IPS-NIHi7 (cell line): ENCODE measurements at regions not wholly inside any gene's neighbourhood (a gene's known extent, or its start where the extent isn't known, plus 50 kb on each side); places are given as distances from the start of the nearest gene placed in this dataset.

Source experiments
- DNase-seq: peaks from one replicate; pipeline ENCODE4 v3.0.0; 2012; ENCODE audit warnings: mixed read lengths; ENCODE audit errors: extremely low spot score

GRCh38 chr12:14275886-14276285, 89.6 kb upstream of the ATF7IP start:
- DNase-seq = no peak

GRCh38 chr12:14278294-14278953, 87.1 kb upstream of the ATF7IP start:
- DNase-seq = no peak

- DNase-seq = no peak
Measured at GRCh38 chr12:14279845-14280244, 85.6 kb upstream of the ATF7IP start.

GRCh38 chr12:14280921-14281320, 84.6 kb upstream of the ATF7IP start:
- no peak for DNase-seq

- DNase-seq = no peak
Measured at GRCh38 chr12:14281539-14281938, 83.9 kb upstream of the ATF7IP start.

DNA sequence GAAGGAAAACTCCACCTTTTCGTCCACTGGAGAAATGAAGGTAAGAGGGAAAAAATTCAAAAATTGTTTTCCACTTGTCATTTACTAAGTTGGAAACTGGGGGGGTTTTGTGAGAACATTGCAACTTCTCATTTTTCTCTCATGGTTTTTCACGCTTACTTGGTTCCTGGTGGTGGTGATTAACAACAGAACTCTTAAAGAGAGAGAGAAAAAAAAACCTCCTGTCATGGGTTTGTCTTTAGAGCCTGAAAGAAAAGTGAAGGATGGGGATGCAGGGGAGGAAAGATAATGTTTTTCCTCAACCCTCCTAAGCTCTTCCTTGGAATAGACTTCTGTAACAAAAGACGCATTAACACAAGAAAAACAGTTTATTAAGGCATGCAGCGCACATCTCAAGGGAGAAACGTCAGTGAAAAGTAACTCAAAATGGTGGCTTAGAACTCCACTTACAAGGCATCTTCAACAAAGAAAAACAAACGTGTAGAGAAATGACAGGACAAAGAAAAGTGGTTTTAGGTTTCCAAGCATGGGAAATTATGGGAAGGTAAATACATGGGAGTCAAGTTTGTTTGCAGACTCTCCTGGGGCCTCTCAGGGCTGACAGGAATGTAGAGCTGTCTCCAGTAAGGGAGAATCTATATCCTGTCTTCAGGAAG, 81.9 kb upstream of the ATF7IP start:
- DNase-seq = peak; percentile 34

DNA sequence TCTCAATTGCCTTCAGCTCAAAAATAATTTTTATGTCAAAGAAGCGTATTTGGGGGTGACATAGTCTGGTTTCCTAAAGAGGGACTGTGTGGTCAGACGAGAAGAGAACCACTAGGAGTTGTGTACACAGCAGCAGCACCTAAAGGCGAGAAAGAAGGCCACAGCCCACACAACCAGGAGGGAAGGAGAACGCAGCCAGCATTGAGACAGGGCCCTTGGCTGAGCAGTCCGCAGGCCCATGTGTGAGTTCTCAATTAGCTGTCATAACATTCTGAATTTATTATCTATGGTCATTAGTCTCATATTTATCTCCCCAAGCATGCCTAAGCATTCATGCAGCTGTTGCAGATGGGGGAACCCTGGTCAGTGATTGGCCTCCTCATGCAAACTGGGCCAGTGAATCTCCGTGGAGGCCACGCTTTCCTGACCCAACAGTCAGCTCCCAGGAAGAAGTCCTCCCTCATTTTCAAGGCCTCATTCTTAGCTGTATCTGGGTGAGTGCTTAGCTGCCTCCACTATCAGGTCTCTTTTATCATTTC, 81.2 kb upstream of the ATF7IP start:
- peak; percentile 34 for DNase-seq

GRCh38 chr12:14289601-14290000, 75.9 kb upstream of the ATF7IP start:
- no peak for DNase-seq

DNA sequence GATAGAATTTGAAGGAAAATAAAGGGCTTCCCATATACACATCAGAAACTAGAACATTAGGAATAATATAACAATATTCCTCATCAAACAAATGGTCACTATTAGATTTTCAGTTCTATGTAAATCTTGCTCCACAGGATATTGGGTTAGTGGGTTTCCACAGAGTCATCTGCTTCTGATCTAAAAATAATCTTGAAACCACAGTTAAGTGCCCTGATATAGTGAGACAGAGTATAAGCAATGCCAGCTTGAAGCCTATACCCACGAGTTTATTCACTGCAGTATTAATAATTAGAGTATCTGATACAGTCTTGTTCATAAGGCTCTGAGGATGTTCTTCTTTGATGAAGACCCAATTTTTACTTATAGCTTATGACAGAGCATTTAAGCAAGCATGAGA, 74.5 kb upstream of the ATF7IP start:
- no peak for DNase-seq

GRCh38 chr12:14303661-14304155, 61.8 kb upstream of the ATF7IP start:
- no peak for DNase-seq

DNA sequence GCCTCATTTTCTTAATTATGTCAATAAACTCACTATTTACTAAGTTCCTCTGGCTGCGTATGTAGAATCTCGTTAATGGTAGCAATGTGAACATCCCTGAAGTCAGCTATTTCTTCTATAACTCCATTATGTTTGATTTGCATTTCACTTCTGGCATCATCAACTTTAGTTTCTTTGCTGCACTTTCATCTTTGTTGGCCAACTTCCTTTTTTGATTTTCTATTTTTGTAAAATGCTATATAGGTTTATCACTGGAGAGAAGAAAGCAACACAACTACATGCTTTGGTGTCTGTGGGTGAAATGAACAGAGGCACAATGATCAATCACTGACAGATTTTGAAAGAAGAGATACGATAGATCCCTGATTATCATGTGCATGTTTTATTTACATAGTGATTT, 58.5 kb upstream of the ATF7IP start:
- no peak for DNase-seq

- no peak for DNase-seq
Measured at GRCh38 chr12:14308516-14308915, 57.0 kb upstream of the ATF7IP start.

DNA sequence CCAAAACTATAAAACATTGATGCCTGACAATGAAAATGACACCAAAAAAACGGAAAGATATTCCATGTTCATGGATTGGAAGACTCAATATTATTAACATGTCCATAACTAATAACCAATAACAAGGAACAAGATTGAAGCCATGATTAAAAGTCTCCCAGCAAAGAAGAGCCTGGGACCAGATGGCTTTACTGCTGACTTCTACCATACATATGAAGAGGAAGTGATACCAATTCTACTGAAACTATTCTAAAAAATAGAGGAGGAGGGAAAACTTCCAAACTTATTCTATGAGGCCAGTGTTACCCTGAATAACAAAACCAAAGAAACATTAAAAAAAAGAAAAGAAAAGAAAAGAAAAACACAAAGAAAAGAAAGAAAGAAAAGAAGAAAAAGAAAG, 54.6 kb upstream of the ATF7IP start:
- no peak for DNase-seq

DNA sequence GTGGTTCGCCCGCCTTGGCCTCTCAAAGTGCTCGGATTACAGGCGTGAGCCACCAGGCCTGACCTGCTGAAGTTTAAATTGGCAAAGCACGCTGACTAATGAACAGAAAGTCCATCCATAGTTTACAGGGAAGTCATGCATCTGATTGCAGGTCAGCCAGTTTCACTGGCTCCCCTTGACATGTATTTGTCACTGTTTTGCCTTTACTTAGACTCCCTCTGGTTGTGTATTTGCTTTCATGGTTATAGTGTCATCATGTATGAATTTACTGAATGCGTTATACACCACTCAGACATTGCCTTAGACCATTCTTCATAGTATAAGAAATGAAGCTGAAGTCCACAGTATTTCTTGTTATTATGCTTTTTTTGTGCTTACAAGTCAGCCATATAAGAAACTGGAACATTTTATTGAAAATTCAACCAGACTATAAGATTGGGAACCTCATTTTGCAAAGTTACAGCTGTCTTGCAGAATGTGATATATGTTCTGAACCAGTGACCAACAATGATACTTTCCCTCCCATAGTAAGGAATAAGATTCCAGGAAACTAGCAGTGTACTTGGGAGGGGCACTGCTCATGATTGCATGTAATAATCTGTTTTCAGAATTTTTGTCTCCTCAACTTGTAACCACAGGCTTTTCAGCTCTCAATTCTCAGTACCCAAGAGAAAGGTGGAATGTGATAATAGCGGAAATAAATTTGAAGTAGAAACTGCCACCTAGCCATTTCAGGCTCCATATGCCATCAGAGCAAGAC, 51.9 kb upstream of the ATF7IP start:
- DNase-seq = no peak

DNA sequence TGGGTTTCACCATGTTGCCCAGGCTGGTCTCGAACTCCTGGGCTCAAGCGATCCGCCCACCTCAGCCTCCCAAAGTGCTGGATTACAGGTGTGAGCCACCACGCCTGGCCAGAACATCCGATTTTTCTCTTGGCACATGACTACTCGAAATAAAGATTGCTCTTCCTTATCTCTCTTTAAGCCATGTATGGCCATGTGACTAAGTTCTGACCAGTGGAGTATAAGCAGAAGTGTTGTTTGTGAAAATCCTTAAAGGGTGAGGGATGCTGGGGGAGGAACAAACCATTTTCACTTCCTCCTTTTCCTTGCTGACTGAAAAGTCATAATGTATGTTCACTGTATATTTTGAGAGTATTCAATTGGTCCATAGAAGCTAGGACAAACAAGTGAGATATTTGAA, 50.7 kb upstream of the ATF7IP start:
- DNase-seq = no peak

- DNase-seq = no peak
Measured at GRCh38 chr12:14315501-14315900, 50.0 kb upstream of the ATF7IP start.
